Hepatocyte (in vitro differentiated cells): ENCODE measurements at regions not wholly inside any gene's neighbourhood (a gene's known extent, or its start where the extent isn't known, plus 50 kb on each side); places are given as distances from the start of the nearest gene placed in this dataset.

Source experiments
- CTCF ChIP-seq: fragments of 200-600 bp; sonication (generic); IDR thresholded peaks from 2 replicates; pipeline ENCODE4 v1.5.1; 2016; ENCODE audit warnings: antibody characterized with exemption, mild to moderate bottlenecking; ENCODE audit not compliant: poor library complexity
- EZH2 ChIP-seq: fragments of 200-600 bp; sonication (generic); IDR thresholded peaks from 2 replicates; pipeline ENCODE4 v1.6.1; 2016; ENCODE audit warnings: antibody characterized with exemption, mild to moderate bottlenecking, borderline replicate concordance

DNA sequence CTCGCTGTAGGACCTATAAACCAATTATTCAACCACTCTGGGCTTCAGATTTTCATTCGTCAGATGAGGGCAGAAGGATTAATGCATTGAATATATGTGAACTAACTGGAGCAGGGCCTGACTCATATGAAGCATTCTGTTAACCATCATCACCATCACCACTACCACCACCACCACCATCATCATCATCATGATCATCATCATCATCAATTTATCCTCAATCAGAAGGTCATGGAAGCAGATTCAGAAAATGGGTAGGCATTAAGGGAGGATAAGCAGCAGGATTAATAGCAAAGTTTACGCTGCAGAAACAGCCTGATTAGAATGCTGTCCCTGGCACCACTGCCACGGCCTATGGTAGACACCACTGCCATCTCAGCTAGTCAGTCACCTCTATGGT, 407.5 kb upstream of the THBS1 start:
- TF ChIP-seq CTCF, result no peak
- TF ChIP-seq EZH2, result no peak
